ENCODE measurements at regions not wholly inside any gene's neighbourhood (a gene's known extent, or its start where the extent isn't known, plus 50 kb on each side); places are given as distances from the start of the nearest gene placed in this dataset.
A peak's percentile ranks its signal among the peaks of the same experiment; 100 is the strongest.
"Not testable (repeated sequence)": the region's sequence is repeated elsewhere in the genome, so short reads cannot be mapped to it uniquely, and the experiment has no call there.

GRCh38 chr14:89491711-89492381, 74.8 kb upstream of the FOXN3 start:
- DNase-seq (ENCODE audit: extremely low read depth in 1 of 11, low read depth in 9 of 11, low spot score in 4 of 11) = no peak

- no peak for DNase-seq (ENCODE audit: extremely low read depth in 1 of 11, low read depth in 9 of 11, low spot score in 4 of 11)
These were observed 73.4 kb upstream of the FOXN3 start for GRCh38 chr14:89490466-89490865.

- peak in 2 of 11 donors; percentile 31 to 33 for DNase-seq (ENCODE audit: extremely low read depth in 1 of 11, low read depth in 9 of 11, low spot score in 4 of 11)
These were observed 72.9 kb upstream of the FOXN3 start for GRCh38 chr14:89489761-89490437.

GRCh38 chr14:89486961-89487360, 69.9 kb upstream of the FOXN3 start:
- DNase-seq (ENCODE audit: extremely low read depth in 1 of 11, low read depth in 9 of 11, low spot score in 4 of 11) = no peak

GRCh38 chr14:89486505-89486904, 69.5 kb upstream of the FOXN3 start:
- no peak for DNase-seq (ENCODE audit: extremely low read depth in 1 of 11, low read depth in 9 of 11, low spot score in 4 of 11)

- DNase-seq (ENCODE audit: extremely low read depth in 1 of 11, low read depth in 9 of 11, low spot score in 4 of 11) = no peak
These were observed 68.2 kb upstream of the FOXN3 start for GRCh38 chr14:89485264-89485663.

GRCh38 chr14:89484051-89484844, 67.2 kb upstream of the FOXN3 start:
- DNase-seq (ENCODE audit: extremely low read depth in 1 of 11, low read depth in 9 of 11, low spot score in 4 of 11) = no peak

GRCh38 chr14:89481196-89481595, 64.2 kb upstream of the FOXN3 start:
- DNase-seq (ENCODE audit: extremely low read depth in 1 of 11, low read depth in 9 of 11, low spot score in 4 of 11) = no peak

- no peak for DNase-seq (ENCODE audit: extremely low read depth in 1 of 11, low read depth in 9 of 11, low spot score in 4 of 11)
These were observed 63.2 kb upstream of the FOXN3 start for GRCh38 chr14:89480278-89480677.

GRCh38 chr14:89479802-89480201, 62.8 kb upstream of the FOXN3 start:
- DNase-seq (ENCODE audit: extremely low read depth in 1 of 11, low read depth in 9 of 11, low spot score in 4 of 11) = no peak

GRCh38 chr14:89477391-89477790, 60.4 kb upstream of the FOXN3 start:
- DNase-seq (ENCODE audit: extremely low read depth in 1 of 11, low read depth in 9 of 11, low spot score in 4 of 11) = no peak

- DNase-seq (ENCODE audit: extremely low read depth in 1 of 11, low read depth in 9 of 11, low spot score in 4 of 11) = no peak
These were observed 59.4 kb upstream of the FOXN3 start for GRCh38 chr14:89476354-89476896.

GRCh38 chr14:89474464-89474863, 57.4 kb upstream of the FOXN3 start:
- DNase-seq (ENCODE audit: extremely low read depth in 1 of 11, low read depth in 9 of 11, low spot score in 4 of 11) = no peak

- DNase-seq (ENCODE audit: extremely low read depth in 1 of 11, low read depth in 9 of 11, low spot score in 4 of 11) = no peak
These were observed 57.0 kb upstream of the FOXN3 start for GRCh38 chr14:89473989-89474388.

- DNase-seq (ENCODE audit: extremely low read depth in 1 of 11, low read depth in 9 of 11, low spot score in 4 of 11) = no peak
These were observed 56.5 kb upstream of the FOXN3 start for GRCh38 chr14:89473569-89473968.

- no peak for DNase-seq (ENCODE audit: extremely low read depth in 1 of 11, low read depth in 9 of 11, low spot score in 4 of 11)
These were observed 53.4 kb upstream of the FOXN3 start for GRCh38 chr14:89470401-89470800.

- no peak for DNase-seq (ENCODE audit: extremely low read depth in 1 of 11, low read depth in 9 of 11, low spot score in 4 of 11)
These were observed 52.5 kb upstream of the FOXN3 start for GRCh38 chr14:89469210-89470198.

- DNase-seq (ENCODE audit: extremely low read depth in 1 of 11, low read depth in 9 of 11, low spot score in 4 of 11) = no peak
These were observed 51.5 kb upstream of the FOXN3 start for GRCh38 chr14:89468566-89468965.

GRCh38 chr14:89468030-89468429, 51.0 kb upstream of the FOXN3 start:
- DNase-seq (ENCODE audit: extremely low read depth in 1 of 11, low read depth in 9 of 11, low spot score in 4 of 11) = not testable (repeated sequence)
